Esophagus muscularis mucosa (tissue), 3 donors: ENCODE measurements at regions not wholly inside any gene's neighbourhood (a gene's known extent, or its start where the extent isn't known, plus 50 kb on each side); places are given as distances from the start of the nearest gene placed in this dataset.

Experiments
- POLR2A ChIP-seq: fragments of 450-650 bp; IDR thresholded peaks from one replicate; pipeline ENCODE4 v1.6.1; 2017; ENCODE audit warnings: antibody characterized with exemption, moderate library complexity, mild to moderate bottlenecking, low read depth
- POLR2AphosphoS5 ChIP-seq, 2 donors: sonication (generic); formaldehyde crosslinking; IDR thresholded peaks; one replicate each; pipeline ENCODE4 v1.6.1; 2017; ENCODE audit warnings: antibody characterized with exemption in 2 of 2
- TF ChIP-seq, protein P1 (sequence below), 3 experiments: fragments of 200-600 bp in 2 of 3; fragments of 450-650 bp in 1 of 3; sonication (generic) in 2 of 3; IDR thresholded peaks; one replicate each; pipeline ENCODE4 v1.5.1; 2017 to 2019; ENCODE audit warnings: antibody characterized with exemption in 3 of 3, mild to moderate bottlenecking in 2 of 3, moderate library complexity in 1 of 3

- TF ChIP-seq POLR2AphosphoS5 (IDR thresholded peaks at IDR 0.05) (no peak), POLR2A (no peak)
- TF ChIP-seq, protein P1, sequence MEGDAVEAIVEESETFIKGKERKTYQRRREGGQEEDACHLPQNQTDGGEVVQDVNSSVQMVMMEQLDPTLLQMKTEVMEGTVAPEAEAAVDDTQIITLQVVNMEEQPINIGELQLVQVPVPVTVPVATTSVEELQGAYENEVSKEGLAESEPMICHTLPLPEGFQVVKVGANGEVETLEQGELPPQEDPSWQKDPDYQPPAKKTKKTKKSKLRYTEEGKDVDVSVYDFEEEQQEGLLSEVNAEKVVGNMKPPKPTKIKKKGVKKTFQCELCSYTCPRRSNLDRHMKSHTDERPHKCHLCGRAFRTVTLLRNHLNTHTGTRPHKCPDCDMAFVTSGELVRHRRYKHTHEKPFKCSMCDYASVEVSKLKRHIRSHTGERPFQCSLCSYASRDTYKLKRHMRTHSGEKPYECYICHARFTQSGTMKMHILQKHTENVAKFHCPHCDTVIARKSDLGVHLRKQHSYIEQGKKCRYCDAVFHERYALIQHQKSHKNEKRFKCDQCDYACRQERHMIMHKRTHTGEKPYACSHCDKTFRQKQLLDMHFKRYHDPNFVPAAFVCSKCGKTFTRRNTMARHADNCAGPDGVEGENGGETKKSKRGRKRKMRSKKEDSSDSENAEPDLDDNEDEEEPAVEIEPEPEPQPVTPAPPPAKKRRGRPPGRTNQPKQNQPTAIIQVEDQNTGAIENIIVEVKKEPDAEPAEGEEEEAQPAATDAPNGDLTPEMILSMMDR (IDR thresholded peaks at IDR 0.05) = no peak
These were observed 210.3 kb upstream of the TPM1 start for GRCh38 chr15:62832231-62832630.
